ENCODE measurements at regions not wholly inside any gene's neighbourhood (a gene's known extent, or its start where the extent isn't known, plus 50 kb on each side); places are given as distances from the start of the nearest gene placed in this dataset.

DNA sequence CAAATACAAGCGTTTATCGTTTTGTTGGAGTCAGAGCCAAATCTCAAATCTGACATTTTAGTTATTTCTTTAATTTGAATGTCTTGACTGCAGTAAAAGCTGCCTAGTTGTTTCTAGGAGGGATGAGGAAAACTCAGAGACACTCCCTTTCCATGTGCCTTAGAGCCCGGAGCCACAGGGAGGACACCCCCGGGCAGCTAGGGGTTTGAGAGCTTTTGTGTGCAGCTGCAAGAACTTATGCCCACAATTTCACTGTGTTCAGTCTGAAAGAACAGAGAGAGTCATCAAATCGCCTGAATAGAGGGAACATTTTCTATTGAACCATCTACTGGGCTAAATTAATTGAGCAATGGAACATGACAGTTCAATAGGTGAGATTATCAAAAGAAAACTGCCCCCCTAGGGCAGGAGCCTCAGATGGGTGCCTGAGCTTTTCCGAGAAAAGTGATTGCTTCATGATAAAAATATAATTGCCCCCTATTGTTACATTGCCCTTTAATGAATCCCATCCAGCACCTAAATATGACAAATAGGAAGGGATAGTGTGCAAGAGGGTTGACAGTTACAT, 709.3 kb upstream of the RGMB start:
- peaks cover 3% of the 10 kb centered on the region for H3K27me3 Mint-ChIP-seq (ENCODE audit: low read depth)
- H3K9me3 Mint-ChIP-seq = no peaks in the 10 kb centered on the region
- no peak overlapping the region for H3K27ac Mint-ChIP-seq
- TF ChIP-seq, protein P1, sequence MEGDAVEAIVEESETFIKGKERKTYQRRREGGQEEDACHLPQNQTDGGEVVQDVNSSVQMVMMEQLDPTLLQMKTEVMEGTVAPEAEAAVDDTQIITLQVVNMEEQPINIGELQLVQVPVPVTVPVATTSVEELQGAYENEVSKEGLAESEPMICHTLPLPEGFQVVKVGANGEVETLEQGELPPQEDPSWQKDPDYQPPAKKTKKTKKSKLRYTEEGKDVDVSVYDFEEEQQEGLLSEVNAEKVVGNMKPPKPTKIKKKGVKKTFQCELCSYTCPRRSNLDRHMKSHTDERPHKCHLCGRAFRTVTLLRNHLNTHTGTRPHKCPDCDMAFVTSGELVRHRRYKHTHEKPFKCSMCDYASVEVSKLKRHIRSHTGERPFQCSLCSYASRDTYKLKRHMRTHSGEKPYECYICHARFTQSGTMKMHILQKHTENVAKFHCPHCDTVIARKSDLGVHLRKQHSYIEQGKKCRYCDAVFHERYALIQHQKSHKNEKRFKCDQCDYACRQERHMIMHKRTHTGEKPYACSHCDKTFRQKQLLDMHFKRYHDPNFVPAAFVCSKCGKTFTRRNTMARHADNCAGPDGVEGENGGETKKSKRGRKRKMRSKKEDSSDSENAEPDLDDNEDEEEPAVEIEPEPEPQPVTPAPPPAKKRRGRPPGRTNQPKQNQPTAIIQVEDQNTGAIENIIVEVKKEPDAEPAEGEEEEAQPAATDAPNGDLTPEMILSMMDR (IDR thresholded peaks at IDR 0.05; ENCODE audit: unreplicated experiment) = no peak
- no peaks in the 10 kb centered on the region for H3K4me1 Mint-ChIP-seq
- no peaks in the 10 kb centered on the region for H3K36me3 Mint-ChIP-seq
- H3K4me3 Mint-ChIP-seq = no peak overlapping the region
- DNase-seq (ENCODE audit: low spot score in 2 of 2, unreplicated experiment in 2 of 2) = no peak

DNA sequence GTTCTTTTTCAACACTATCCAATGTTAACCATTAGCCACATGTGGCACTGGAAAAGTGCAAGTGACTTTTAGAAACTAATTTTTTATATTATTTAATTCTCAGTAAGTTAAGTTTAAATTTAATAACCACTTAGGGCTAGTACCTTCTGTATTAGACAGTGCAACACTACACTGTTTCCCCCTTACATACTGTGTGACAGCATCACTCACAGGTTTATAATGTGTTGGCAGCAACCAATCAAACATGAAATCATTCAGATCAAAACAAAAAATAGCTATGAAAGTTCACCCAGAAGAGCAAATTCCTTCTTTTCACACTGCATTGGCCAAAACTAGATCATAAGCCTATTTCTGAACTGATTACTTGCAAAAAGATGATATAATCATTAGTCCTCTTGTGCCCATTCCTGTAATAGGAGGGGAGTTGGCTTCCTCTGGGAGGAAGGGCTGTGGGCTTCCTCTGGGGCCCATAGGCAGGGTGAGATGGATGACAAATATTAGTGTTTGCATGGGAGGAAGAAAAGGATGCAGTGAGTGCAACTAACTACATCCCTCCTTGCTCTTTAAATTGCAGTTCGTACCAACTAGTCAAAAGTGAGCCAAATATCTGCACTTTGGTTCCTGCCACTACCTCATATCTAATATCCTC, 708.1 kb upstream of the RGMB start:
- H3K9me3 Mint-ChIP-seq = no peaks in the 10 kb centered on the region
- H3K4me3 Mint-ChIP-seq = no peak overlapping the region
- DNase-seq (ENCODE audit: low spot score in 2 of 2, unreplicated experiment in 2 of 2) = no peak
- H3K27me3 Mint-ChIP-seq (ENCODE audit: low read depth) = peaks cover 2% of the 10 kb centered on the region
- H3K27ac Mint-ChIP-seq = no peak overlapping the region
- TF ChIP-seq, protein P1 (IDR thresholded peaks at IDR 0.05; ENCODE audit: unreplicated experiment) = no peak
- no peaks in the 10 kb centered on the region for H3K36me3 Mint-ChIP-seq
- H3K4me1 Mint-ChIP-seq = no peaks in the 10 kb centered on the region

DNA sequence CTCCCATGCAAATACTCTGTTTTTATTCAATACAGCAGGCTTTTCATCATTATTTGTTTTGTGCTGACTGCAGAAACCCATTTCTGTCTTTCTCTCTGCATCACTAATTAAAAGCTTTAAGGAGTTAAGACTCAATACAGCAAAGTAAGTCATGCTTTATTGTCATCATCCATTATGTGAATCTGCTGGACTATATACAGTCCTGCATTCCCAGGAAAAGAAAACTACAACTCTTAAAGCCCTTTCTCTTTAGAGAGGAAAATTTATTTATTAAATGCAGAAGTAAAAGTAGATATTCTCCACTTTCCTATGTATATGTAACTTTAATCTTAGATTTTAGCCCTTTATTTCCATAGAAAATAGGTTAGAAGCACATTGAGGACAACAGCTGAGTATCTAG, 706.6 kb upstream of the RGMB start:
- Mint-ChIP-seq H3K36me3 (no peaks in the 10 kb centered on the region), H3K4me3 (no peak overlapping the region), H3K9me3 (no peaks in the 10 kb centered on the region), H3K27ac (no peak overlapping the region), H3K27me3 (ENCODE audit: low read depth) (peaks cover 2% of the 10 kb centered on the region), H3K4me1 (no peaks in the 10 kb centered on the region)
- no peak for DNase-seq (ENCODE audit: low spot score in 2 of 2, unreplicated experiment in 2 of 2)
- TF ChIP-seq, protein P1 (IDR thresholded peaks at IDR 0.05; ENCODE audit: unreplicated experiment) = no peak

DNA sequence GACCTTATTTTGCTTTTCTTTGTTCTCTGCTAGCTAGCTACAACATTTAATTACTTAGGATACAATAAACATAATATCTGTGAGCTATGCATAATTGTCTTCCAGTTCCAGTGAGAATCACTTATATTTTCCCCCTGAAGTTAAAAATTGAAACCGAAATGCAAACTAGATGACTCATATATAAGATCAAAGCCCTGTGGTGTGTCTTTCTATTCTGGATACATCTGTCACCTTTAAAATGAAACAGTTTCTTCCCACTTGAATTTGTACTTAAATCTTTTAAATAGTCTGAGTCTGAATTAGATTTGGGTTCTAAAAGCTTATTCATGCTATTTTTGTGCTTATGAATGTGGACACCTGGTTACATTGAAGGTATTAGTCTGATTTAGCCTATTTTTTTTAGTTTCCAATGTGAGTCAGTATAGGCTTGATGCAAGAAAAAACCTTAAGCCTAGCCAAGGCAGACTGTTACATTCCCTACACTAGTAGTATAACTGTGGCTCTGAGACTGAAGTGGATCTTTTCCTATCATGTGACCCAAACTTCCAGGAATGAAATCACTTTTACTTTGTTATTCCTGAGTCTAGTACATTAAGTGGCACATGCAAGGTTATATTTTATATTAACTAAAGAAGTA, 703.5 kb upstream of the RGMB start:
- H3K27me3 Mint-ChIP-seq (ENCODE audit: low read depth) = no peaks in the 10 kb centered on the region
- no peak overlapping the region for H3K4me3 Mint-ChIP-seq
- H3K36me3 Mint-ChIP-seq = no peaks in the 10 kb centered on the region
- no peaks in the 10 kb centered on the region for H3K4me1 Mint-ChIP-seq
- no peak for DNase-seq (ENCODE audit: low spot score in 2 of 2, unreplicated experiment in 2 of 2)
- H3K9me3 Mint-ChIP-seq = no peaks in the 10 kb centered on the region
- TF ChIP-seq, protein P1 (IDR thresholded peaks at IDR 0.05; ENCODE audit: unreplicated experiment) = no peak
- H3K27ac Mint-ChIP-seq = no peak overlapping the region

DNA sequence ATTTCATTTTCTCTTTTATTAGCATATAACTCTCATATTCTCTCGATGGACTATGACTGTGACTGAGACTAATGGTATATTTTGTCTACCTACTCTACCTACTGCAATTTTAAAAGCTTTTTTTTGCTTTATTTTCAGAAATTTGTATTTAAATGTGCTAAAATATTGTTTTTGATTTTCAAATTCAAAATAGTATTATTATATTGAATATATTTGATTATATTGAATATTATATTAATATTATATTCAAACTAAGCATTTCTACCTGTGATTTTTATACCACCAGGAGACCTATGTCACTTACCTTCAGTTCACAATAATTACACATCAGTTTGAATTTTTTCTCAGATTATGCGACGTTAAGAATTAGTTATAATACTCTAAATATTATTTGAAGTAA, 700.5 kb upstream of the RGMB start:
- Mint-ChIP-seq H3K4me1 (no peaks in the 10 kb centered on the region), H3K4me3 (no peak overlapping the region), H3K27ac (no peak overlapping the region), H3K36me3 (no peaks in the 10 kb centered on the region), H3K27me3 (ENCODE audit: low read depth) (no peaks in the 10 kb centered on the region), H3K9me3 (no peaks in the 10 kb centered on the region)
- no peak for DNase-seq (ENCODE audit: low spot score in 2 of 2, unreplicated experiment in 2 of 2)
- TF ChIP-seq, protein P1 (IDR thresholded peaks at IDR 0.05; ENCODE audit: unreplicated experiment) = no peak

Measured in mesothelial cell of epicardium (in vitro differentiated cells).